ENCODE measurements at regions not wholly inside any gene's neighbourhood (a gene's known extent, or its start where the extent isn't known, plus 50 kb on each side); places are given as distances from the start of the nearest gene placed in this dataset.

GRCh38 chr2:44116319-44116718 is 52.4 kb upstream of the PPM1B start:
- H3K27me3 ChIP-seq (ENCODE audit: insufficient read depth, low read length), result no peaks in the 10 kb centered on the region
- no peak overlapping the region for H3T11ph ChIP-seq (ENCODE audit: low read length)
- no peak overlapping the region for H4K8ac ChIP-seq (replicated peaks; ENCODE audit: insufficient read length, low read depth, low read length)
- no peak overlapping the region for H2BK12ac ChIP-seq (ENCODE audit: insufficient read length, low read depth, low read length)
- Mint-ChIP-seq H3K4me3 (no peak overlapping the region), H3K9me3 (no peaks in the 10 kb centered on the region; a peak in 1 of 5 replicates), H3K27ac (no peak overlapping the region), H3K27me3 (ENCODE audit: low read depth) (no peaks in the 10 kb centered on the region), H3K4me1 (peaks cover 2 to 3% of the 10 kb centered on the region in 2 experiments; a peak in 1 of 4 replicates), H3K36me3 (ENCODE audit: insufficient read depth in 1 of 3, low read depth in 3 of 3) (no peaks in the 10 kb centered on the region)
- no peak overlapping the region for H3K56ac ChIP-seq (ENCODE audit: insufficient read length, low read depth, low read length)
- H3K4me1 ChIP-seq (ENCODE audit: insufficient read depth, low read length), result no peaks in the 10 kb centered on the region; the same call in 1 of the 2 replicates
- no peak overlapping the region for H2BK20ac ChIP-seq (ENCODE audit: low read depth, low read length, poor library complexity, severe bottlenecking)
- no peaks in the 10 kb centered on the region for H4K20me1 ChIP-seq (ENCODE audit: control insufficient read depth, insufficient read depth, insufficient read length)
- H3K4ac ChIP-seq (ENCODE audit: low read depth, low read length), result no peak overlapping the region
- H2BK120ac ChIP-seq (ENCODE audit: low read depth, low read length, poor library complexity, severe bottlenecking), result no peak overlapping the region
- H2BK5ac ChIP-seq (ENCODE audit: insufficient read length, low read length), result no peak overlapping the region
- TF ChIP-seq CTCF (conservative IDR thresholded peaks at IDR 0.05), result no peak
- no peak overlapping the region for H3K18ac ChIP-seq (ENCODE audit: insufficient read length, low read depth, low read length)
- H3K4me2 ChIP-seq (ENCODE audit: insufficient read depth, insufficient read length, low read length), result no peak overlapping the region
- no CpG with 5 or more reads among the region's 3 CpGs for WGBS (ENCODE audit: extremely low coverage, insufficient read length, low lambda C conversion rate)
- H3K9me3 ChIP-seq (ENCODE audit: control insufficient read depth, low read depth, low read length), result no peaks in the 10 kb centered on the region
- no peak overlapping the region for H3K27ac ChIP-seq (ENCODE audit: insufficient read length, low read depth, low read length)
- no peak overlapping the region for H2AFZ ChIP-seq (ENCODE audit: low read length)
- H4K91ac ChIP-seq (ENCODE audit: insufficient read length, low read depth, low read length), result no peak overlapping the region
- no peaks in the 10 kb centered on the region for H3K23me2 ChIP-seq (ENCODE audit: insufficient read length, low read depth, low read length, poor library complexity, severe bottlenecking)
- no peak overlapping the region for H3K9ac ChIP-seq (ENCODE audit: extremely low read depth, insufficient read length, low read length)
- H2BK15ac ChIP-seq (ENCODE audit: low read depth, low read length), result no peak overlapping the region
- H3K14ac ChIP-seq (ENCODE audit: insufficient read depth, low read length), result no peak overlapping the region
- H3K23ac ChIP-seq (ENCODE audit: insufficient read length, low read depth, low read length), result no peak overlapping the region
- no peaks in the 10 kb centered on the region for H3K79me1 ChIP-seq (ENCODE audit: insufficient read depth, low read depth, low read length, poor library complexity, severe bottlenecking)
- H2AK5ac ChIP-seq (ENCODE audit: insufficient read length, low read length), result no peak overlapping the region
- no peaks in the 10 kb centered on the region for H3K79me2 ChIP-seq (ENCODE audit: insufficient read depth, low read length)
- H4K5ac ChIP-seq (ENCODE audit: insufficient read length, low read depth, low read length), result no peak overlapping the region
- no peak for DNase-seq
